ENCODE measurements at regions not wholly inside any gene's neighbourhood (a gene's known extent, or its start where the extent isn't known, plus 50 kb on each side); places are given as distances from the start of the nearest gene placed in this dataset.
"Not testable (repeated sequence)": the region's sequence is repeated elsewhere in the genome, so short reads cannot be mapped to it uniquely, and the experiment has no call there.

- not testable (repeated sequence) for TF ChIP-seq EZH2 (IDR thresholded peaks at IDR 0.05; ENCODE audit: low read length, unreplicated experiment); CTCF (conservative IDR thresholded peaks at IDR 0.05; ENCODE audit: low read depth, low read length)
These were observed 253.0 kb upstream of the MGMT start for GRCh38 chr10:129213996-129214395.

Measured in PC-3 (cell line).